ENCODE measurements at regions not wholly inside any gene's neighbourhood (a gene's known extent, or its start where the extent isn't known, plus 50 kb on each side); places are given as distances from the start of the nearest gene placed in this dataset.

- peak in 1 of 2 donors; percentile 64 for DNase-seq (ENCODE audit: low spot score in 2 of 2)
- TF ChIP-seq, protein P1, sequence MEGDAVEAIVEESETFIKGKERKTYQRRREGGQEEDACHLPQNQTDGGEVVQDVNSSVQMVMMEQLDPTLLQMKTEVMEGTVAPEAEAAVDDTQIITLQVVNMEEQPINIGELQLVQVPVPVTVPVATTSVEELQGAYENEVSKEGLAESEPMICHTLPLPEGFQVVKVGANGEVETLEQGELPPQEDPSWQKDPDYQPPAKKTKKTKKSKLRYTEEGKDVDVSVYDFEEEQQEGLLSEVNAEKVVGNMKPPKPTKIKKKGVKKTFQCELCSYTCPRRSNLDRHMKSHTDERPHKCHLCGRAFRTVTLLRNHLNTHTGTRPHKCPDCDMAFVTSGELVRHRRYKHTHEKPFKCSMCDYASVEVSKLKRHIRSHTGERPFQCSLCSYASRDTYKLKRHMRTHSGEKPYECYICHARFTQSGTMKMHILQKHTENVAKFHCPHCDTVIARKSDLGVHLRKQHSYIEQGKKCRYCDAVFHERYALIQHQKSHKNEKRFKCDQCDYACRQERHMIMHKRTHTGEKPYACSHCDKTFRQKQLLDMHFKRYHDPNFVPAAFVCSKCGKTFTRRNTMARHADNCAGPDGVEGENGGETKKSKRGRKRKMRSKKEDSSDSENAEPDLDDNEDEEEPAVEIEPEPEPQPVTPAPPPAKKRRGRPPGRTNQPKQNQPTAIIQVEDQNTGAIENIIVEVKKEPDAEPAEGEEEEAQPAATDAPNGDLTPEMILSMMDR (IDR thresholded peaks at IDR 0.05): no peak
- no peak for TF ChIP-seq POLR2A (IDR thresholded peaks at IDR 0.05)
- intact Hi-C loops (cut with DNase I; ENCODE audit: low total_unique reads): no loop called here
- no peak overlapping the region for H3K4me3 ChIP-seq (ENCODE audit: low read depth, poor library complexity, severe bottlenecking)
- WGBS, 2 donors: 76 to 79% methylated on average over 5 of the region's 5 CpGs
These were observed 139.5 kb downstream of the BARX1 start for GRCh38 chr9:93815677-93816076.

DNA sequence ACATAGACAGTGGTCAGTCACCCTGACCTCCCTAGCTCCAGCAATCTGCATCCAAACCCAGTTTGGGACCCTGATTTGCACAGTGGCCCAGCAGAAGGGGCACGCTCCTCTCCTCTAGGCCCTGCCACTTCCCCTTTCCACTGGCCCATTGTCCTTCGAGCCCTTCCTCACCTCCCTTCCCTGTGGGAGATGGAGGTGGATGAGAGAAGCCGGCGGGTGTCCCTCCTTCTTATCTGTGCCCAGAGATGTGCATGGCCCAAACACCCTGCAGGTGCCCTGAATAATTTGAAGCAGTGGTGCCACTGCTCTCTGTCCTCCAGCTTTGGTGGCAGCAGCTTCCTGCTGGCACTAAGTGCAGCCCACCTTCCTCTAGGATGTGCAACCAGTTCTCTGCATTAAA is 140.0 kb downstream of the BARX1 start:
- DNase-seq (ENCODE audit: low spot score in 2 of 2): peak in 1 of 2 donors; percentile 60
- WGBS, 2 donors: 82 to 85% methylated on average over 4 of the region's 4 CpGs
- TF ChIP-seq, protein P1 (IDR thresholded peaks at IDR 0.05): no peak
- no peak for TF ChIP-seq POLR2A (IDR thresholded peaks at IDR 0.05)
- intact Hi-C loops (cut with DNase I; ENCODE audit: low total_unique reads): no loop called here
- no peak overlapping the region for H3K4me3 ChIP-seq (ENCODE audit: low read depth, poor library complexity, severe bottlenecking)

DNA sequence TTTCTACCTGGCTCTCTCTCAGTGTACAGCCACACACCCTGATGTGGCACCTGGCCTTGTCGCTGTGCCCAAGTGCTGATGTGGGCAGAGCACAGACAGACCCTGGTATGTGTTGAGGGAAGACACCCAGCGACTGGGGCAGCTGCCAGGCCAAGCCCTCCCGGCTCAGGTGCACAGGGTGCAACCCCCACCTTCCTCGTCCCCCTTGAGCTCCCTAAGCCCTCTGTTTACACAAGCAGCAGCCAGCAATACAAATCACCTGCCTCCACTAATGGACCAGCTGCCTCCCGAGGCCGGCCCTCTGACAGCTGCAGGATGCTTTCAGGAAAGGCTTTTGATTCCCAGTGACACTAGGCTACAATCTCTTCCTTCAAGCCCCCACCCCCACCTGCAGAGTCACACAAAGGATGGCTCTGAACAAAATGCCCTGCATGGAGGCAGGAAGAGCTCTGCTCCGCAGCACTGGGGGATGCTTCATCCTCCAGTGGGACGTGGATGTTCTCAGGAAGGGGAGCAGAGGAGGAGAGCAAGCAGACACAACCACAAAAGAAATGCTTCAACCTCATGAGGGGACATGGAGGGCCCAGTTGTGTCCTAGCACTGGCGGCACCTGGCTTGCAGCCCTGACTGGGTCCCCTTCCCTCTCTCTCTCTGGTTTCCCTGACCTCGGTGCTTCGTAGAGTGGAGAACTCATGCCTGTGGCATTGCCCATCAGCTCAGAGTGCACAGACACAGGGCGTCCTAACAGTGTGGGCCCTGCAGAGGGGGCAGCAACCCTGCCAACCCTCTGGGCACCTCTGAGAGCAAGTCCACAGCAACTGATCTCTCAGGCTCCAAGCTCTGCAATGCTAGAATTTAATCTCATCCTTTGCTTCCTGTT is 140.8 kb downstream of the BARX1 start:
- 41 to 55% methylated on average over 12 of the region's 12 CpGs for whole genome bisulfite sequencing, 2 donors
- no peak overlapping the region for H3K4me3 ChIP-seq (ENCODE audit: low read depth, poor library complexity, severe bottlenecking)
- intact Hi-C loops (cut with DNase I; ENCODE audit: low total_unique reads): no loop called here
- DNase-seq (ENCODE audit: low spot score in 2 of 2): peak in 1 of 2 donors; percentile 28
- no peak for TF ChIP-seq POLR2A (IDR thresholded peaks at IDR 0.05)
- TF ChIP-seq, protein P1 (IDR thresholded peaks at IDR 0.05): no peak

GRCh38 chr9:93813221-93814076 is 141.7 kb downstream of the BARX1 start:
- TF ChIP-seq, protein P1 (IDR thresholded peaks at IDR 0.05): no peak
- TF ChIP-seq POLR2A (IDR thresholded peaks at IDR 0.05): no peak
- intact Hi-C loops (cut with DNase I; ENCODE audit: low total_unique reads): no loop called here
- 59 to 63% methylated on average over 7 of the region's 7 CpGs for WGBS, 2 donors
- H3K4me3 ChIP-seq (ENCODE audit: low read depth, poor library complexity, severe bottlenecking): no peak overlapping the region
- peak in 1 of 2 donors; percentile 59 for DNase-seq (ENCODE audit: low spot score in 2 of 2)

DNA sequence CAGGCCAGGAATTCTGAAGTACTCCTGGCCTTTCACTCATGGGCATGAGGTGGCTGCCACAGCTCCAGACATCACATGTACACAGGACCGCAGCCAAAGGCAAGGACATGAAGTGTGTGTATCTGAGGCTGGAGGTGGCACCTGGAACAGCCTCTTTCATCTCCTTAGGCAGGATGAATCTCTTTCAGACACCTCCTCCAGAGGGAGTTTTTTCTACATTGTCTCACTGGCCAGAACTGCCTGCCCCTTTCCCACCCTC is 142.8 kb downstream of the BARX1 start:
- 89 to 100% methylated on average over 1 of the region's 1 CpG for whole genome bisulfite sequencing, 2 donors
- TF ChIP-seq, protein P1 (IDR thresholded peaks at IDR 0.05): no peak
- TF ChIP-seq POLR2A (IDR thresholded peaks at IDR 0.05): no peak
- intact Hi-C loops (cut with DNase I; ENCODE audit: low total_unique reads): no loop called here
- DNase-seq (ENCODE audit: low spot score in 2 of 2): peak in 1 of 2 donors; percentile 59
- H3K4me3 ChIP-seq (ENCODE audit: low read depth, poor library complexity, severe bottlenecking): no peak overlapping the region
